ENCODE measurements at regions not wholly inside any gene's neighbourhood (a gene's known extent, or its start where the extent isn't known, plus 50 kb on each side); places are given as distances from the start of the nearest gene placed in this dataset.

- no peak for DNase-seq
Measured at GRCh38 chr7:98679741-98680140, 62.7 kb downstream of the NPTX2 start.

- DNase-seq = no peak
Measured at GRCh38 chr7:98681511-98681910, 64.4 kb downstream of the NPTX2 start.

GRCh38 chr7:98681951-98682350 is 64.9 kb downstream of the NPTX2 start:
- no peak for DNase-seq

GRCh38 chr7:98683514-98683913 is 66.4 kb downstream of the NPTX2 start:
- no peak for DNase-seq

GRCh38 chr7:98685541-98685940 is 68.5 kb downstream of the NPTX2 start:
- no peak for DNase-seq

- DNase-seq = no peak
Measured at GRCh38 chr7:98686466-98687080, 69.5 kb downstream of the NPTX2 start.

GRCh38 chr7:98687111-98687751 is 70.1 kb downstream of the NPTX2 start:
- DNase-seq = no peak

GRCh38 chr7:98691619-98692018 is 74.5 kb downstream of the NPTX2 start:
- no peak for DNase-seq

- no peak for DNase-seq
Measured at GRCh38 chr7:98697083-98697482, 80.0 kb downstream of the NPTX2 start.

GRCh38 chr7:98697485-98698240 is 80.6 kb downstream of the NPTX2 start:
- no peak for DNase-seq

- DNase-seq = no peak
Measured at GRCh38 chr7:98698976-98699375, 81.9 kb downstream of the NPTX2 start.

GRCh38 chr7:98700533-98700932 is 83.4 kb downstream of the NPTX2 start:
- no peak for DNase-seq

GRCh38 chr7:98701372-98701771 is 84.3 kb downstream of the NPTX2 start:
- no peak for DNase-seq

- no peak for DNase-seq
Measured at GRCh38 chr7:98702021-98702420, 84.9 kb downstream of the NPTX2 start.

- no peak for DNase-seq
Measured at GRCh38 chr7:98703916-98704315, 86.8 kb downstream of the NPTX2 start.

GRCh38 chr7:98705626-98706025 is 88.5 kb downstream of the NPTX2 start:
- DNase-seq = no peak

- DNase-seq = no peak
Measured at GRCh38 chr7:98707076-98707475, 90.0 kb downstream of the NPTX2 start.

GRCh38 chr7:98711945-98712344 is 94.9 kb downstream of the NPTX2 start:
- DNase-seq = no peak

GRCh38 chr7:98713165-98713810 is 96.2 kb downstream of the NPTX2 start:
- DNase-seq = no peak

- DNase-seq = no peak
Measured at GRCh38 chr7:98719396-98719795, 102.3 kb downstream of the NPTX2 start.

- no peak for DNase-seq
Measured at GRCh38 chr7:98722402-98722801, 105.3 kb downstream of the NPTX2 start.

GRCh38 chr7:98724591-98724990 is 107.5 kb downstream of the NPTX2 start:
- no peak for DNase-seq

- DNase-seq = no peak
Measured at GRCh38 chr7:98727146-98727709, 110.1 kb downstream of the NPTX2 start.

Measured in activated CD4-positive, alpha-beta T cell treated with anti-CD3 and anti-CD28 coated beads, Interleukin-2, Interleukin-6, amounts not matched to agents 100 ng/mL and 50 ng/mL, durations not matched to agents 16 hours and 8 hours (primary cell).